GM12875 (cell line): ENCODE measurements at regions not wholly inside any gene's neighbourhood (a gene's known extent, or its start where the extent isn't known, plus 50 kb on each side); places are given as distances from the start of the nearest gene placed in this dataset.

Source experiments
- H3K4me3 ChIP-seq: one replicate; pipeline ENCODE4 v1.5.1; 2011; ENCODE audit warnings: low read depth, low read length, control low read depth
- CTCF ChIP-seq: IDR thresholded peaks from 2 replicates; pipeline ENCODE4 v1.5.1; 2011; ENCODE audit warnings: low read depth, mild to moderate bottlenecking, control low read depth, inconsistent platforms, low read length, moderate library complexity, borderline replicate concordance; ENCODE audit not compliant: insufficient read depth

GRCh38 chr14:101459551-101459900 lies 101.8 kb upstream of the DIO3 start:
- TF ChIP-seq CTCF, result no peak
- no peak overlapping the region for H3K4me3 ChIP-seq

DNA sequence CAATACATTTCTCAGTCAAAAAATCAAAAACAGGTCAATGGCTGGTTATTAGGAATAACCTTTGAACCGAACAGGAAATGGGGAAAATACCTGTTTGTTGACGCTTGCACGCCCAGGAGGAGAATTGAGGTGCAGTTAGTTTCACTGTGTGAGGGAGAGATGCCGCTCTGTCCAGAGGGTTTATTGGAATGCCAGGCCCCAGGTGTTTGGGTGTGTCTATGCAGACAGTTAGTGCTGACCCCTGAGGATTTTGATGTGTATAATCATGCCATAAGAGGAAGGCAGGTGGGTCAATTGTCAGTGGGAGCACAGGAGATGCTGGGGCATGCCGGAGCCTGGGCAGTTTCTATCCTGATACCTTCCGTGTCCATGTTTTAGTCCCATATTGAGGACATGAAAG lies 100.8 kb upstream of the DIO3 start:
- no peak for TF ChIP-seq CTCF
- H3K4me3 ChIP-seq, result no peak overlapping the region

DNA sequence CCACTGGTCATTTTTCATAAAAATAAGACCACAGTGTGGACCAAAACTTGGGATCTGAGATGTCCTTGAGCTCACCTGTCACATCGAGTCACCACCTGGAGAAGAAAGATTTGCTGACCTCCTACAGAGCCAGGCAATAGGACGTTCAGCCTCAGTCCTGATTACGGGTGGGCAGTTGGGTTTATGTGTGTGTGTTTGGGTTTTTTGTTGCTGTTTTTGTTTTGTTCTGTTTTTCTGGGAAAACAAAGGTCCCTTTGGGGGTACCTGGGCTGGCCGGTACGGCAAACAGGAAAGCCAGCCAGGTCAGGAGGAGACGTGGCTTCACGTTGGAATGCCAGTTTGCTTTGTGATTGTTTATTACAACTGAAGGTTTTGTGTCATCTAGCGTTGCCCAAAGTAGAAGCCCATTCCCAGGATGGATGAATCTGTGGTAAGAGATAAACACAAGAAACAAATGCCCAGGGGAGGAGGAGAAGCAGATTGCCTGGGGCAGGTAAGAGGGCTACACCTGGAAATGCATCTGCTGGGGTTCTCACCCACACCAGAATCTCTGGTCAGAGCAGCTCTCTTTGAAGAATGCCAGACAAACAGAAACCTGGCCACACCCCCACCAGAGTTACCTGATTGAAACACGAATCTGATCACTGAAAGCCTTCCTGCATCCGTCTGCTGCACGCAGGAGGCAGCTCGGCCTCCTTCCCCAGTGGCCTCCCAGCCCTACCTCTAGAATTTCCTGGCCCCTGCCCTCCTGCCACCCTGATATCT lies 100.1 kb upstream of the DIO3 start:
- TF ChIP-seq CTCF, result no peak

GRCh38 chr14:101461891-101462290 lies 99.4 kb upstream of the DIO3 start:
- no peak overlapping the region for H3K4me3 ChIP-seq
- no peak for TF ChIP-seq CTCF

More for the DNA sequence above, 100.1 kb upstream of the DIO3 start:
- H3K4me3 ChIP-seq, result no peak overlapping the region

DNA sequence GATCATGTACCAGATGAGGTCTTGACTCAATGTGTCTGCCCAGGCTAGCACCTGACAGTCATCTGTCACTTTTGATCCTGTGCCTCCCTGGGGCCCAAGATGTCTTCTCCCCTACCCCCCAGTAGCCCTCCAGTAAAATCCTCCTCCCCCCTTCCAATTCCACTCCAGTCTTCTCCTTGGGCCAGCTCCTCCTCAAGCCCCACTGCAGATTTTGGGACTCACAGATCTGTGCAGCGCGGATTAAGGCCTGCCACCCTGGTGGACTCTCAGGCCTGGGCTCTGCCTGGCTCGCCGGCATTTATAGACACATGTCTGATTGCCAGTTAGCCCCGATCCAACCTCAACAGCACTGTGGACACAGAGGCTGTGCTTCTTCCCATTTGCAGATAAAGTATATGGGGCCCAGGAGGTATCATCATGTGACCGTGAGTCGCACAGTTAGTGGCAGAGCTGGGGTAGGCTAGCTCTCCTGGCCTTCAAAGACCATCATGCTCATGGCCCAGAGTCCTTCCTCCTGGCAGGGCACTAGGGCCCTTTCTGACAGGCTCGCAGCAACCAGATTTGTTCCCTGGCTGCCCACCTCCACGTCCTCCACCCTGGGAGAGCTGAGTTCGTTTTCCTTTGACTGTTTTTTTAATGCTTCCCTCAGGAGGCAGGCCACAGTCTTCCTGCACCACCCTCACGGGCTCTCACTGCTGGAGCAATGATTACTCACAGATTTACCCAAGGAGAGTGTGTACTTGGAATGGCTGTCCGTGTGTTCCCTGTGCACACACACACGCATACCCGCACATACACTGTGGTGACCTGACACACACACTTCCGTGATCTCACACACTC lies 98.3 kb upstream of the DIO3 start:
- no peak for TF ChIP-seq CTCF
- H3K4me3 ChIP-seq, result no peak overlapping the region

- H3K4me3 ChIP-seq, result no peak overlapping the region
- TF ChIP-seq CTCF, result no peak
Measured at GRCh38 chr14:101463566-101464171, 97.6 kb upstream of the DIO3 start.
